ENCODE measurements at regions not wholly inside any gene's neighbourhood (a gene's known extent, or its start where the extent isn't known, plus 50 kb on each side); places are given as distances from the start of the nearest gene placed in this dataset.

DNA sequence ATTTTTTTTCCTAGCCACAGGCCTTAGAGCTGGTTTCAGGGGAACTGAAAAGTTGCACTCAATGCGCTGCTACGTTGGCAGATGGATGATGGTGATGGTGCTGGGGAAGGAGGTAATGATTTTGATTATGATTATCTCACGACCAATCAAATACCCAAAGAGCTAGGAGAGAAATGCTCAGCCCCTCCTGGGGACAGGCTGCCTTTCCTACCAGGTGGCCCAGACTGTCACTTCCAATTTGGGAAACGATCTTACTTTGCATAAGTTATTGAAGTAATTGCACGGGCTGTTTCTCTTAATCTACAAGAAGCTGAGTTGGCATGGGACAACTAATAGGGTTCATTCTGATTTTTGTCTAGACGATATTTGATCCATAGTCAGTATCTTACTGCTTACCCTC lies 379.7 kb upstream of the EEF2KMT start:
- TF ChIP-seq FOSL1 (IDR thresholded peaks at IDR 0.05; ENCODE audit: low read depth) (no peak), EZH2 (IDR thresholded peaks at IDR 0.05) (no peak), POLR2A (IDR thresholded peaks at IDR 0.05; ENCODE audit: borderline replicate concordance, extremely low read depth, insufficient read depth, insufficient read length) (no peak), POLR2AphosphoS5 (IDR thresholded peaks at IDR 0.05; ENCODE audit: low read depth, low read length) (no peak), SP1 (IDR thresholded peaks at IDR 0.05; ENCODE audit: low read depth) (no peak), RAD21 (IDR thresholded peaks at IDR 0.05; ENCODE audit: low read depth) (no peak), SIN3A (IDR thresholded peaks at IDR 0.05; ENCODE audit: low read depth) (no peak), YY1 (IDR thresholded peaks at IDR 0.05; ENCODE audit: extremely low read depth, insufficient replicate concordance, low read depth, low read length) (no peak), EZH2phosphoT487 (IDR thresholded peaks at IDR 0.05; ENCODE audit: borderline replicate concordance) (no peak), JUND (IDR thresholded peaks at IDR 0.05) (no peak), TCF7L2 (IDR thresholded peaks at IDR 0.05; ENCODE audit: borderline replicate concordance, extremely low read depth, insufficient read depth, insufficient read length) (no peak), CEBPB (IDR thresholded peaks at IDR 0.05; ENCODE audit: low read depth) (no peak)
- TF ChIP-seq, protein P1, sequence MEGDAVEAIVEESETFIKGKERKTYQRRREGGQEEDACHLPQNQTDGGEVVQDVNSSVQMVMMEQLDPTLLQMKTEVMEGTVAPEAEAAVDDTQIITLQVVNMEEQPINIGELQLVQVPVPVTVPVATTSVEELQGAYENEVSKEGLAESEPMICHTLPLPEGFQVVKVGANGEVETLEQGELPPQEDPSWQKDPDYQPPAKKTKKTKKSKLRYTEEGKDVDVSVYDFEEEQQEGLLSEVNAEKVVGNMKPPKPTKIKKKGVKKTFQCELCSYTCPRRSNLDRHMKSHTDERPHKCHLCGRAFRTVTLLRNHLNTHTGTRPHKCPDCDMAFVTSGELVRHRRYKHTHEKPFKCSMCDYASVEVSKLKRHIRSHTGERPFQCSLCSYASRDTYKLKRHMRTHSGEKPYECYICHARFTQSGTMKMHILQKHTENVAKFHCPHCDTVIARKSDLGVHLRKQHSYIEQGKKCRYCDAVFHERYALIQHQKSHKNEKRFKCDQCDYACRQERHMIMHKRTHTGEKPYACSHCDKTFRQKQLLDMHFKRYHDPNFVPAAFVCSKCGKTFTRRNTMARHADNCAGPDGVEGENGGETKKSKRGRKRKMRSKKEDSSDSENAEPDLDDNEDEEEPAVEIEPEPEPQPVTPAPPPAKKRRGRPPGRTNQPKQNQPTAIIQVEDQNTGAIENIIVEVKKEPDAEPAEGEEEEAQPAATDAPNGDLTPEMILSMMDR (IDR thresholded peaks at IDR 0.05 in 2 of 3, conservative IDR thresholded peaks at IDR 0.05 in 1 of 3; ENCODE audit: borderline replicate concordance in 1 of 3, insufficient read depth in 1 of 3, low read depth in 2 of 3, low read length in 2 of 3): no peak
- TF ChIP-seq, protein P2, sequence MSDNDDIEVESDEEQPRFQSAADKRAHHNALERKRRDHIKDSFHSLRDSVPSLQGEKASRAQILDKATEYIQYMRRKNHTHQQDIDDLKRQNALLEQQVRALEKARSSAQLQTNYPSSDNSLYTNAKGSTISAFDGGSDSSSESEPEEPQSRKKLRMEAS (IDR thresholded peaks at IDR 0.05): no peak
